ENCODE measurements at regions not wholly inside any gene's neighbourhood (a gene's known extent, or its start where the extent isn't known, plus 50 kb on each side); places are given as distances from the start of the nearest gene placed in this dataset.

DNA sequence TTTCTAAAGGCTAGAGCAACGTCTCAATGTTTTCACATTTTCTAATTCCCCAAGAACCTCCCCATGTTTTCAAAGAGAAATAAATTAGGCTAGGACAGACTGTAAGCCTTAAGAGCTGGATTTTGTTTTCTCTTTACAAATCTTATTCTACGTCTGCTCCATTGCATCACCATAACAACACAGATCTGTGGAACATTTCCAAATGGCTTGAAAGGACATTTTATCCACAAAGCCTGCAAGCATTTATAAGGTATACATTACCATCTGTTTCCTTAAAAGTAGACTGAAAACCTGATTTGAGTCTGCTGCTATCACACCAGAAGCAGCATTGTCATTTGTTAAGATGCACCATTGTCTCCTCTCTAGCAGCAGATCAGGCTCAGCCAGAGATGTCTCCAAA lies 115.3 kb upstream of the PLEKHA5 start (continued):
- TF ChIP-seq SRF (IDR thresholded peaks at IDR 0.05; ENCODE audit: low read depth, low read length) (no peak), SP4 (IDR thresholded peaks at IDR 0.05; ENCODE audit: low read length) (no peak), CHD2 (IDR thresholded peaks at IDR 0.05; ENCODE audit: low read length) (no peak), EZH2 (IDR thresholded peaks at IDR 0.05; ENCODE audit: low read depth, low read length, severe bottlenecking) (no peak)

Data from H1 (cell line).